ENCODE measurements at regions not wholly inside any gene's neighbourhood (a gene's known extent, or its start where the extent isn't known, plus 50 kb on each side); places are given as distances from the start of the nearest gene placed in this dataset.

- Histone ChIP-seq H2AFZ (ENCODE audit: low read depth, low read length) (no peak overlapping the region), H3K9me1 (replicated peaks; ENCODE audit: control insufficient read depth, extremely low read depth, insufficient read depth, low read length) (no peaks in the 10 kb centered on the region), H3K4me3 (replicated peaks in 1 of 3; ENCODE audit: insufficient read depth in 1 of 3, low read depth in 1 of 3, low read length in 3 of 3) (no peak overlapping the region), H3K9ac (replicated peaks; ENCODE audit: extremely low read depth, insufficient read depth, low read length) (no peak overlapping the region), H3K27me3 (ENCODE audit: control insufficient read depth in 2 of 2, insufficient read depth in 2 of 2, low read length in 2 of 2) (peaks cover 0 to 13% of the 10 kb centered on the region in 2 experiments), H4K20me1 (replicated peaks; ENCODE audit: control insufficient read depth, extremely low read depth, insufficient read depth, low read length) (no peaks in the 10 kb centered on the region), H3K9me3 (replicated peaks; ENCODE audit: control insufficient read depth, insufficient read depth, low read length) (no peaks in the 10 kb centered on the region), H3K27ac (ENCODE audit: insufficient read depth, low read depth, low read length) (no peak overlapping the region), H3K79me2 (ENCODE audit: control insufficient read depth, insufficient read depth, low read length) (no peaks in the 10 kb centered on the region), H3K4me1 (ENCODE audit: control insufficient read depth, extremely low read depth, insufficient read depth, low read length) (no peaks in the 10 kb centered on the region), H3K4me2 (ENCODE audit: insufficient read depth, low read length) (no peak overlapping the region), H3K36me3 (ENCODE audit: control insufficient read depth in 2 of 2, extremely low read depth in 1 of 2, insufficient read depth in 2 of 2, low read length in 2 of 2) (no peaks in the 10 kb centered on the region)
- TF ChIP-seq GATA2 (IDR thresholded peaks at IDR 0.05; ENCODE audit: insufficient read depth, insufficient read length, low read depth, low read length), result no peak
- TF ChIP-seq JUN (IDR thresholded peaks at IDR 0.05; ENCODE audit: borderline replicate concordance, insufficient read depth, insufficient read length, low read depth), result no peak
- TF ChIP-seq MYC (IDR thresholded peaks at IDR 0.05; ENCODE audit: low read depth, low read length), result no peak
- TF ChIP-seq POLR2AphosphoS5 (IDR thresholded peaks at IDR 0.05; ENCODE audit: insufficient read depth, low read depth, low read length), result no peak
- TF ChIP-seq EZH2 (IDR thresholded peaks at IDR 0.05; ENCODE audit: borderline replicate concordance, low read depth, low read length, severe bottlenecking), result no peak
- no peak for TF ChIP-seq MAX (IDR thresholded peaks at IDR 0.05; ENCODE audit: insufficient read depth, insufficient read length)
- TF ChIP-seq FOS (IDR thresholded peaks at IDR 0.05; ENCODE audit: borderline replicate concordance, insufficient read depth, low read length), result no peak
- no peak for TF ChIP-seq POLR2A (IDR thresholded peaks at IDR 0.05; ENCODE audit: low read depth, low read length)
- TF ChIP-seq, protein P1, sequence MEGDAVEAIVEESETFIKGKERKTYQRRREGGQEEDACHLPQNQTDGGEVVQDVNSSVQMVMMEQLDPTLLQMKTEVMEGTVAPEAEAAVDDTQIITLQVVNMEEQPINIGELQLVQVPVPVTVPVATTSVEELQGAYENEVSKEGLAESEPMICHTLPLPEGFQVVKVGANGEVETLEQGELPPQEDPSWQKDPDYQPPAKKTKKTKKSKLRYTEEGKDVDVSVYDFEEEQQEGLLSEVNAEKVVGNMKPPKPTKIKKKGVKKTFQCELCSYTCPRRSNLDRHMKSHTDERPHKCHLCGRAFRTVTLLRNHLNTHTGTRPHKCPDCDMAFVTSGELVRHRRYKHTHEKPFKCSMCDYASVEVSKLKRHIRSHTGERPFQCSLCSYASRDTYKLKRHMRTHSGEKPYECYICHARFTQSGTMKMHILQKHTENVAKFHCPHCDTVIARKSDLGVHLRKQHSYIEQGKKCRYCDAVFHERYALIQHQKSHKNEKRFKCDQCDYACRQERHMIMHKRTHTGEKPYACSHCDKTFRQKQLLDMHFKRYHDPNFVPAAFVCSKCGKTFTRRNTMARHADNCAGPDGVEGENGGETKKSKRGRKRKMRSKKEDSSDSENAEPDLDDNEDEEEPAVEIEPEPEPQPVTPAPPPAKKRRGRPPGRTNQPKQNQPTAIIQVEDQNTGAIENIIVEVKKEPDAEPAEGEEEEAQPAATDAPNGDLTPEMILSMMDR (IDR thresholded peaks at IDR 0.05; ENCODE audit: extremely low read depth in 1 of 2, insufficient read depth in 1 of 2, low read depth in 1 of 2, low read length in 2 of 2), result no peak
- dilution Hi-C loops (cut with MboI; ENCODE audit: extremely low pct_ligation_motif_present, low sequenced_read_pairs) (no loop called here), intact Hi-C loops (cut with micrococcal nuclease) (no loop called here)
- DNase-seq (ENCODE audit: low read depth, low spot score) (no peak), FAIRE-seq (no peak)
- CTCF ChIA-PET, result no interaction called here
- POLR2A ChIA-PET, result no interaction called here
- no TSS peak for BruUV-seq (replicated peaks)
These were observed 224.3 kb downstream of the SOX9 start for GRCh38 chr17:72345088-72345487.
